ENCODE measurements at regions not wholly inside any gene's neighbourhood (a gene's known extent, or its start where the extent isn't known, plus 50 kb on each side); places are given as distances from the start of the nearest gene placed in this dataset.

GRCh38 chr12:47360093-47360480 lies 280.3 kb upstream of the AMIGO2 start:
- H2BK20ac ChIP-seq (ENCODE audit: low read depth, low read length): no peak overlapping the region
- no peak overlapping the region for H3K4ac ChIP-seq (ENCODE audit: low read depth, low read length)
- H3K27me3 ChIP-seq (ENCODE audit: control insufficient read depth, insufficient read depth, low read length): no peaks in the 10 kb centered on the region
- no peak overlapping the region for H3K18ac ChIP-seq (ENCODE audit: low read depth, low read length)
- ChIA-PET POLR2A (ENCODE audit: unreplicated experiment) (no interaction called here), CTCF (no interaction called here)
- no peaks in the 10 kb centered on the region for H4K20me1 ChIP-seq (ENCODE audit: insufficient read depth, low read length)
- BruUV-seq (replicated peaks): no TSS peak
- DNase-seq (no peak), ATAC-seq (ENCODE audit: low read depth) (no peak)
- no CpG with 5 or more reads among the region's 1 CpG for WGBS, 2 experiments (ENCODE audit: extremely low coverage in 2 of 2, insufficient read length in 1 of 2)
- H3K9me3 ChIP-seq (ENCODE audit: control insufficient read depth, insufficient read depth, low read length): no peaks in the 10 kb centered on the region
- H3K36me3 ChIP-seq (ENCODE audit: control insufficient read depth, insufficient read depth, low read length): no peaks in the 10 kb centered on the region
- no peaks in the 10 kb centered on the region for H3K9me1 ChIP-seq (ENCODE audit: insufficient read depth, low read length)
- no peak overlapping the region for H3K23ac ChIP-seq (ENCODE audit: low read depth, low read length)
- intact Hi-C loops (cut with micrococcal nuclease): no loop called here
- no peak overlapping the region for H3K56ac ChIP-seq (ENCODE audit: extremely low read depth, insufficient read depth, low read length)
- dilution Hi-C loops (cut with HindIII; ENCODE audit: low sequenced_read_pairs, unreplicated experiment): no loop called here
- H3K9ac ChIP-seq (ENCODE audit: low read depth, low read length): no peak overlapping the region
- H2BK120ac ChIP-seq (ENCODE audit: low read depth, low read length): no peak overlapping the region
- H3K4me1 ChIP-seq (ENCODE audit: control insufficient read depth, insufficient read depth, low read length): no peaks in the 10 kb centered on the region; the same call in 1 of the 2 replicates
- H3K79me1 ChIP-seq (ENCODE audit: low read depth in 1 of 2, low read length in 2 of 2): no peaks in the 10 kb centered on the region
- TF ChIP-seq CEBPB (IDR thresholded peaks at IDR 0.05; ENCODE audit: low read depth, low read length) (no peak), MAZ (IDR thresholded peaks at IDR 0.05; ENCODE audit: borderline replicate concordance, low read depth, low read length) (no peak), MAFK (IDR thresholded peaks at IDR 0.05; ENCODE audit: low read depth, low read length) (no peak), BHLHE40 (IDR thresholded peaks at IDR 0.05; ENCODE audit: low read depth, low read length) (no peak), MXI1 (IDR thresholded peaks at IDR 0.05; ENCODE audit: borderline replicate concordance, low read depth, low read length) (no peak), USF2 (IDR thresholded peaks at IDR 0.05; ENCODE audit: low read depth, low read length) (no peak), RAD21 (IDR thresholded peaks at IDR 0.05; ENCODE audit: low read length) (no peak)
- no peak overlapping the region for H3K4me2 ChIP-seq (ENCODE audit: low read depth, low read length)
- no peak overlapping the region for H3K14ac ChIP-seq (replicated peaks; ENCODE audit: low read depth, low read length)
- H3K4me3 ChIP-seq (ENCODE audit: insufficient read depth, low read depth, low read length): no peak overlapping the region
- no peak overlapping the region for H4K8ac ChIP-seq (ENCODE audit: low read depth in 2 of 2, low read length in 2 of 2)
- H4K5ac ChIP-seq (ENCODE audit: low read depth, low read length): no peak overlapping the region
- H3K27ac ChIP-seq (ENCODE audit: insufficient read depth, low read length): no peak overlapping the region
- H2BK15ac ChIP-seq (ENCODE audit: low read depth, low read length): no peak overlapping the region
- no peak overlapping the region for H2AK5ac ChIP-seq (ENCODE audit: low read depth, low read length)
- no peak overlapping the region for H2BK5ac ChIP-seq (ENCODE audit: low read depth, low read length, poor library complexity, severe bottlenecking)
- no peak overlapping the region for H2AK9ac ChIP-seq (replicated peaks; ENCODE audit: low read depth, low read length, poor library complexity)
- no peak overlapping the region for H2AFZ ChIP-seq (replicated peaks; ENCODE audit: low read length, poor library complexity)
- H4K91ac ChIP-seq (ENCODE audit: insufficient read depth, low read depth, low read length): no peak overlapping the region
- in situ Hi-C loops (cut with MboI; ENCODE audit: low sequenced_read_pairs): no loop called here
